Smooth muscle cell (in vitro differentiated cells): ENCODE measurements at regions not wholly inside any gene's neighbourhood (a gene's known extent, or its start where the extent isn't known, plus 50 kb on each side); places are given as distances from the start of the nearest gene placed in this dataset.
"Not testable (repeated sequence)": the region's sequence is repeated elsewhere in the genome, so short reads cannot be mapped to it uniquely, and the experiment has no call there.

Experiments used
- DNase-seq: peaks from one replicate; lab custom pipeline; 2025; ENCODE audit not compliant: unreplicated experiment; lab: John Stamatoyannopoulos, UW
- H2AFZ ChIP-seq: fragments of 200-600 bp; sonication (generic); 2 replicates; pipeline ENCODE4 v1.6.0; 2016; ENCODE audit warnings: antibody characterized with exemption, low read depth, mild to moderate bottlenecking
- H3F3A ChIP-seq: fragments of 200-600 bp; sonication (generic); 2 replicates; pipeline ENCODE4 v1.6.0; 2017; ENCODE audit warnings: antibody characterized with exemption, low read depth
- H3K27ac ChIP-seq: fragments of 200-600 bp; sonication (generic); 2 replicates; pipeline ENCODE4 v1.5.1; 2016; ENCODE audit warnings: low read depth, mild to moderate bottlenecking
- H3K27me3 ChIP-seq: fragments of 200-600 bp; sonication (generic); 2 replicates; pipeline ENCODE4 v1.6.1; 2016; ENCODE audit warnings: low read depth, mild to moderate bottlenecking
- H3K36me3 ChIP-seq: fragments of 200-600 bp; sonication (generic); 2 replicates; pipeline ENCODE4 v1.5.1; 2016; ENCODE audit warnings: low read depth
- H3K4me1 ChIP-seq: fragments of 200-600 bp; sonication (generic); 2 replicates; pipeline ENCODE4 v1.5.1; 2016; ENCODE audit warnings: low read depth
- H3K4me2 ChIP-seq: fragments of 200-600 bp; sonication (generic); 2 replicates; pipeline ENCODE4 v1.6.0; 2016; ENCODE audit warnings: mild to moderate bottlenecking
- H3K4me3 ChIP-seq: fragments of 200-600 bp; sonication (generic); 2 replicates; pipeline ENCODE4 v1.5.1; 2016; ENCODE audit warnings: mild to moderate bottlenecking
- H3K79me2 ChIP-seq: fragments of 200-600 bp; sonication (generic); 2 replicates; pipeline ENCODE4 v1.6.0; 2016; ENCODE audit warnings: low read depth, mild to moderate bottlenecking
- H3K9ac ChIP-seq: fragments of 200-600 bp; sonication (generic); 2 replicates; pipeline ENCODE4 v1.6.0; 2016; ENCODE audit warnings: low read depth
- H3K9me3 ChIP-seq: fragments of 200-600 bp; sonication (generic); replicated peaks from 2 replicates; pipeline ENCODE4 v1.5.1; 2016; ENCODE audit warnings: low read depth
- H4K20me1 ChIP-seq: fragments of 200-600 bp; sonication (generic); 2 replicates; pipeline ENCODE4 v1.6.0; 2016; ENCODE audit warnings: low read depth
- CTCF ChIP-seq: fragments of 200-600 bp; sonication (generic); IDR thresholded peaks from 2 replicates; pipeline ENCODE4 v1.5.1; 2017; ENCODE audit warnings: borderline replicate concordance, mild to moderate bottlenecking, antibody characterized with exemption; ENCODE audit not compliant: insufficient read depth, poor library complexity, severe bottlenecking
- WGBS: methylation state at CpG from one replicate; pipeline ENCODE4 v1.1.7; 2016; ENCODE audit warnings: low lambda C conversion rate; 5-methylcytosine and 5-hydroxymethylcytosine counted together

GRCh38 chrX:150229481-150229880 is 133.6 kb upstream of the MAMLD1 start:
- H2AFZ ChIP-seq = no peak overlapping the region
- no peak overlapping the region for H3K4me3 ChIP-seq
- H3K4me1 ChIP-seq = no peaks in the 10 kb centered on the region
- no peak overlapping the region for H3K27ac ChIP-seq
- H3K36me3 ChIP-seq = no peaks in the 10 kb centered on the region
- H3K9me3 ChIP-seq = no peaks in the 10 kb centered on the region
- peaks cover 7% of the 10 kb centered on the region for H3K27me3 ChIP-seq
- no peaks in the 10 kb centered on the region for H3F3A ChIP-seq
- TF ChIP-seq CTCF = no peak
- H3K4me2 ChIP-seq = no peak overlapping the region
- H3K9ac ChIP-seq = no peak overlapping the region
- no peaks in the 10 kb centered on the region for H4K20me1 ChIP-seq
- no peak for DNase-seq
- no peaks in the 10 kb centered on the region for H3K79me2 ChIP-seq
- 50% methylated on average over 1 of the region's 1 CpG for WGBS

GRCh38 chrX:150230952-150231351 is 132.2 kb upstream of the MAMLD1 start:
- not testable (repeated sequence) for H4K20me1 ChIP-seq, H3K27ac ChIP-seq, H3K36me3 ChIP-seq, H3K79me2 ChIP-seq, H3K27me3 ChIP-seq, H3K9me3 ChIP-seq, H3F3A ChIP-seq, H3K4me3 ChIP-seq, DNase-seq, H2AFZ ChIP-seq, H3K4me2 ChIP-seq, H3K4me1 ChIP-seq, H3K9ac ChIP-seq
- 81% methylated on average over 6 of the region's 6 CpGs for WGBS

GRCh38 chrX:150231368-150231767 is 131.7 kb upstream of the MAMLD1 start:
- not testable (repeated sequence) for H2AFZ ChIP-seq, H3K4me2 ChIP-seq, H3K27me3 ChIP-seq, H4K20me1 ChIP-seq, H3F3A ChIP-seq, DNase-seq, H3K4me1 ChIP-seq, H3K27ac ChIP-seq, H3K9me3 ChIP-seq, H3K9ac ChIP-seq, H3K4me3 ChIP-seq, H3K36me3 ChIP-seq, H3K79me2 ChIP-seq
- 70% methylated on average over 6 of the region's 6 CpGs for WGBS

- H3K4me2 ChIP-seq, H3K27ac ChIP-seq, H4K20me1 ChIP-seq, H3K4me1 ChIP-seq, H3K36me3 ChIP-seq, H3K4me3 ChIP-seq, DNase-seq, H3K79me2 ChIP-seq, H3K27me3 ChIP-seq, H3F3A ChIP-seq, H3K9me3 ChIP-seq, H2AFZ ChIP-seq, H3K9ac ChIP-seq: not testable (repeated sequence)
- 81% methylated on average over 5 of the region's 5 CpGs for WGBS
These were observed 130.9 kb upstream of the MAMLD1 start for GRCh38 chrX:150232222-150232621.

GRCh38 chrX:150234126-150234525 is 129.0 kb upstream of the MAMLD1 start:
- no peaks in the 10 kb centered on the region for H3F3A ChIP-seq
- no peak overlapping the region for H2AFZ ChIP-seq
- H3K4me1 ChIP-seq = no peaks in the 10 kb centered on the region
- WGBS = 77% methylated on average over 3 of the region's 3 CpGs
- no peak for TF ChIP-seq CTCF
- no peak overlapping the region for H3K4me3 ChIP-seq
- H3K79me2 ChIP-seq = no peaks in the 10 kb centered on the region
- no peak for DNase-seq
- no peak overlapping the region for H3K4me2 ChIP-seq
- no peak overlapping the region for H3K9ac ChIP-seq
- no peaks in the 10 kb centered on the region for H3K9me3 ChIP-seq
- no peaks in the 10 kb centered on the region for H3K27me3 ChIP-seq
- H3K27ac ChIP-seq = no peak overlapping the region
- H3K36me3 ChIP-seq = no peaks in the 10 kb centered on the region
- no peaks in the 10 kb centered on the region for H4K20me1 ChIP-seq
